Liver (tissue), 3 donors: ENCODE measurements at regions not wholly inside any gene's neighbourhood (a gene's known extent, or its start where the extent isn't known, plus 50 kb on each side); places are given as distances from the start of the nearest gene placed in this dataset.

ENCODE experiments used
- GABPA ChIP-seq, 2 donors: IDR thresholded peaks in 1 of 2; conservative IDR thresholded peaks in 1 of 2; 2 replicates each; pipeline ENCODE4 v1.6.1; 2016; ENCODE audit warnings: antibody characterized with exemption in 2 of 2, mild to moderate bottlenecking in 1 of 2, moderate library complexity in 1 of 2
- YY1 ChIP-seq: IDR thresholded peaks from 2 replicates; pipeline ENCODE4 v1.6.1; 2016; ENCODE audit warnings: antibody characterized with exemption, mild to moderate bottlenecking
- TF ChIP-seq, protein P1 (sequence below): fragments of 150-350 bp; IDR thresholded peaks from 2 replicates; pipeline ENCODE4 v1.5.1; 2017; ENCODE audit warnings: improper control_type of control experiment, low read depth, low read length; ENCODE audit not compliant: missing input control
- TF ChIP-seq, protein P2 (sequence below): IDR thresholded peaks from 2 replicates; pipeline ENCODE4 v1.6.1; 2016; ENCODE audit warnings: antibody characterized with exemption, mild to moderate bottlenecking
- donor health status: healthy.
- donor health status: healthy.

DNA sequence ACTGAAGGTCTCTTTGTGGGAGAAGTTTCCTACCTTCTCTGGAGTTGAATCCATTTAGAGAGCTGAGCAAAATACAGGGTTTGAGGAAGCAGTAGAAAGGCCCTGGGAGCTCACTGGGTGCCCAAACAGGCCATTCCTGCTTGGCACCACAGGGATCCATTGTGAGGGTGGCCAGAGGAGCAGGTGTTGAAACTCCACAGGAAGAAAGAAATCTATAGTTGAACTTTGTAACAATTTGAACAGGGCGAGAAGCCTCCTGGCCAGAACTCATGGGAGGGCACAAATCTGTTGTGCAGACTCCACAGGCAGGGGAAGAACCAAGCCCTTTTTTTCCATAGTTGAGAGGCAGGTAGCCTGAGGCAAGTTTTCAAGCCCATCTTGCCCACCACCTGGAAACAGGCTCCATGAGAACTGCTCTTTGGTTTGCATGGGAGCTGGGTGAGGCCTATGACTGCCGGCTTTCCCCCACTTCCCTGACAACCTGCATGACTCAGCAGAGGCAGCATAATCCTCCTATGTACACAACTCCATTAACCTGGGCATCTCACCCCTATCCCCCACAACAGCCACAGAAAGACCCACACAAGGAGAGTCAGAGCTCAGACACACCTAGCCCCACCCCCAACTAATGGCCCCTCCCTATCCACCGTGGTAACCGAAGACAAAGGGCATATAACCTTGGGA lies 1053.0 kb downstream of the TSN start:
- TF ChIP-seq, protein P1, sequence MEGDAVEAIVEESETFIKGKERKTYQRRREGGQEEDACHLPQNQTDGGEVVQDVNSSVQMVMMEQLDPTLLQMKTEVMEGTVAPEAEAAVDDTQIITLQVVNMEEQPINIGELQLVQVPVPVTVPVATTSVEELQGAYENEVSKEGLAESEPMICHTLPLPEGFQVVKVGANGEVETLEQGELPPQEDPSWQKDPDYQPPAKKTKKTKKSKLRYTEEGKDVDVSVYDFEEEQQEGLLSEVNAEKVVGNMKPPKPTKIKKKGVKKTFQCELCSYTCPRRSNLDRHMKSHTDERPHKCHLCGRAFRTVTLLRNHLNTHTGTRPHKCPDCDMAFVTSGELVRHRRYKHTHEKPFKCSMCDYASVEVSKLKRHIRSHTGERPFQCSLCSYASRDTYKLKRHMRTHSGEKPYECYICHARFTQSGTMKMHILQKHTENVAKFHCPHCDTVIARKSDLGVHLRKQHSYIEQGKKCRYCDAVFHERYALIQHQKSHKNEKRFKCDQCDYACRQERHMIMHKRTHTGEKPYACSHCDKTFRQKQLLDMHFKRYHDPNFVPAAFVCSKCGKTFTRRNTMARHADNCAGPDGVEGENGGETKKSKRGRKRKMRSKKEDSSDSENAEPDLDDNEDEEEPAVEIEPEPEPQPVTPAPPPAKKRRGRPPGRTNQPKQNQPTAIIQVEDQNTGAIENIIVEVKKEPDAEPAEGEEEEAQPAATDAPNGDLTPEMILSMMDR = no peak
- no peak for TF ChIP-seq YY1
- TF ChIP-seq, protein P2, sequence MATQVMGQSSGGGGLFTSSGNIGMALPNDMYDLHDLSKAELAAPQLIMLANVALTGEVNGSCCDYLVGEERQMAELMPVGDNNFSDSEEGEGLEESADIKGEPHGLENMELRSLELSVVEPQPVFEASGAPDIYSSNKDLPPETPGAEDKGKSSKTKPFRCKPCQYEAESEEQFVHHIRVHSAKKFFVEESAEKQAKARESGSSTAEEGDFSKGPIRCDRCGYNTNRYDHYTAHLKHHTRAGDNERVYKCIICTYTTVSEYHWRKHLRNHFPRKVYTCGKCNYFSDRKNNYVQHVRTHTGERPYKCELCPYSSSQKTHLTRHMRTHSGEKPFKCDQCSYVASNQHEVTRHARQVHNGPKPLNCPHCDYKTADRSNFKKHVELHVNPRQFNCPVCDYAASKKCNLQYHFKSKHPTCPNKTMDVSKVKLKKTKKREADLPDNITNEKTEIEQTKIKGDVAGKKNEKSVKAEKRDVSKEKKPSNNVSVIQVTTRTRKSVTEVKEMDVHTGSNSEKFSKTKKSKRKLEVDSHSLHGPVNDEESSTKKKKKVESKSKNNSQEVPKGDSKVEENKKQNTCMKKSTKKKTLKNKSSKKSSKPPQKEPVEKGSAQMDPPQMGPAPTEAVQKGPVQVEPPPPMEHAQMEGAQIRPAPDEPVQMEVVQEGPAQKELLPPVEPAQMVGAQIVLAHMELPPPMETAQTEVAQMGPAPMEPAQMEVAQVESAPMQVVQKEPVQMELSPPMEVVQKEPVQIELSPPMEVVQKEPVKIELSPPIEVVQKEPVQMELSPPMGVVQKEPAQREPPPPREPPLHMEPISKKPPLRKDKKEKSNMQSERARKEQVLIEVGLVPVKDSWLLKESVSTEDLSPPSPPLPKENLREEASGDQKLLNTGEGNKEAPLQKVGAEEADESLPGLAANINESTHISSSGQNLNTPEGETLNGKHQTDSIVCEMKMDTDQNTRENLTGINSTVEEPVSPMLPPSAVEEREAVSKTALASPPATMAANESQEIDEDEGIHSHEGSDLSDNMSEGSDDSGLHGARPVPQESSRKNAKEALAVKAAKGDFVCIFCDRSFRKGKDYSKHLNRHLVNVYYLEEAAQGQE = no peak
- no peak for TF ChIP-seq GABPA (IDR thresholded peaks at IDR 0.05 in 1 of 2, conservative IDR thresholded peaks at IDR 0.05 in 1 of 2)
